ENCODE measurements at regions not wholly inside any gene's neighbourhood (a gene's known extent, or its start where the extent isn't known, plus 50 kb on each side); places are given as distances from the start of the nearest gene placed in this dataset.

- TF ChIP-seq CTCF (IDR thresholded peaks at IDR 0.05 in 2 of 3, conservative IDR thresholded peaks at IDR 0.05 in 1 of 3; ENCODE audit: borderline replicate concordance in 1 of 3, insufficient read depth in 1 of 3, low read depth in 2 of 3, low read length in 2 of 3) (no peak), MAX (IDR thresholded peaks at IDR 0.05) (no peak)
Measured at GRCh38 chr20:17885544-17885943, 83.0 kb downstream of the SNX5 start.

All from HCT116 (cell line).